ENCODE measurements at regions not wholly inside any gene's neighbourhood (a gene's known extent, or its start where the extent isn't known, plus 50 kb on each side); places are given as distances from the start of the nearest gene placed in this dataset.

Small RNA genes in the stretch of these regions (small RNA-seq; reads per million reads assigned to genes)
- 0 reads per million in 2 donors for gene RF00019

Measured in prostate gland (tissue), 2 donors.